GM21423 (cell line): ENCODE measurements at regions not wholly inside any gene's neighbourhood (a gene's known extent, or its start where the extent isn't known, plus 50 kb on each side); places are given as distances from the start of the nearest gene placed in this dataset.
"Not testable (repeated sequence)": the region's sequence is repeated elsewhere in the genome, so short reads cannot be mapped to it uniquely, and the experiment has no call there.

Experiments
- ATAC-seq: cut with Tn5 transposase; IDR thresholded peaks from one replicate; pipeline ENCODE4 v1.9.1; 2021; ENCODE audit warnings: mild to moderate bottlenecking, moderate library complexity; ENCODE audit not compliant: unreplicated experiment

GRCh38 chr2:41038408-41038807, 586.5 kb upstream of the SLC8A1 start:
- ATAC-seq: no peak

GRCh38 chr2:41039750-41040149, 587.9 kb upstream of the SLC8A1 start:
- ATAC-seq: not testable (repeated sequence)

GRCh38 chr2:41040782-41041520, 589.1 kb upstream of the SLC8A1 start:
- ATAC-seq: no peak

GRCh38 chr2:41042343-41042742, 590.5 kb upstream of the SLC8A1 start:
- ATAC-seq: no peak

GRCh38 chr2:41061356-41061755, 609.5 kb upstream of the SLC8A1 start:
- no peak for ATAC-seq

DNA sequence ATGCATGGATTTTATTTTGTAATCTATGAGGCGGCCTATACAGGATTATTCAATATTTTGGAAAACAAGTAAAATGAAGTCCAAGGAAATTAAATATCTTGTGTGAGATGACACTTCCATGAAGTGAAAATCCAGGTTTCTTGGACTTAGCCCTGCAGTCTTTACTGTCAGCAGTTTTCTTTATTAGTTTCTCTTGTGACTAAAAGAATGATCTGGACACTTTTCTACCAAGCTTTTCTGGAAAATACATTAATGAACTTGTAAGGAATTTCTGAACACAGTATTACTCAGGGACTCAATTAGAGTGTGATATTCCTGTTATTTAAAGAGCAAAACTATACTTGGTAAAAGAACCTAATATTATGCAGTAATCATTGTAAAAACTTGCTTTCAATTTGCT, 610.4 kb upstream of the SLC8A1 start:
- no peak for ATAC-seq

DNA sequence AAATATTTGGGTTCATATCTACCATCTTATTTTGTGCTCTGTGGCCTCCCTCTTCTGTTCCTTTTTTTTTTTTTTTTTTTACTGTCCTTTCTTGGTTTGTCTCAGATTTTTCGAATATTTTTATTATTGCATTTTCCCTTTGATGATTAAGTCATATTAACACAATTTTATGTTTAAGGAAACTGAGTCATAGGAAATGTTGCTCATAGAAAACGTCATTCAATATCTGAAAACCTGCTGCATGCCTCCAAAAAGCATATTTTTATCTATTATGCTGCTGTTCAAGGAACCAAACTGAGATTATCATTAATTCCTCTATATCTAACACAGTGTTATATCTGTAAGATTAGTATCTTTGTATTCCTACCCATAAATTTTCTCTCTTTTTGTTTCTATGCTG, 614.3 kb upstream of the SLC8A1 start:
- no peak for ATAC-seq

DNA sequence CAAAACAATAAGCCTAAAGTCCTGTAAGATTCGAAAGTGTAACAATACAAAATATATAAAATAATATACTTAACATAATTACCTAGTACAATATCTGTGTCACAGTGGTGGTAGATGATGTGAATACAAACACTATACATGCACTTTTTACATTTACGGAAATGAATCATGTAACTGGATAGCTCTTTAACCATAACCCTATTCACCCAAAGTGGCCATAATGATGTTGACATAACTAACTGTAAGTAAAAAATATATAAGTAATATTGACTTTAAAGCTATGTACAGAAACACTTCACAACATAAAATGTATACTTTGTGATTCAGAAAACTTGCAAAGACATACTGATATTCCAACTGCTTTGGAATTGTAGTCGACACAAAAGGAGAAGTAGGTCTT, 616.9 kb upstream of the SLC8A1 start:
- no peak for ATAC-seq

DNA sequence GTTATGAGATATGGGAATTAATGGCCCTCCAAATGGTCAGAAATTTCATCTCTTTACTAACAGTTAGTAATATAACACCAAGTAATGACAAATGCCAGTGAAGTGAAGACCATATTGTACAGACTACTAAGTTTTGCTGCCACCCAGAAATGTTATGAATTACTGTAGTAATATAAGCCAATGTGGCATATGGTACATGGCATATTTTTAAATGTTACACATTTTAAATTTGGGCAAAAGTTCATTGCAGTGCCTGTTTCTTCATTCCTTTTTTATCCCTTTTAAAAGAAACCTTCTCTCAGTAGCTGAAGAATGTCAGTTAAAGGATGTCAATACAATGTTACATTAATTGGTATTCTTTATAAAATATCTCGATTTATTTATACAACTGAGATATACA, 626.5 kb upstream of the SLC8A1 start:
- ATAC-seq: no peak

DNA sequence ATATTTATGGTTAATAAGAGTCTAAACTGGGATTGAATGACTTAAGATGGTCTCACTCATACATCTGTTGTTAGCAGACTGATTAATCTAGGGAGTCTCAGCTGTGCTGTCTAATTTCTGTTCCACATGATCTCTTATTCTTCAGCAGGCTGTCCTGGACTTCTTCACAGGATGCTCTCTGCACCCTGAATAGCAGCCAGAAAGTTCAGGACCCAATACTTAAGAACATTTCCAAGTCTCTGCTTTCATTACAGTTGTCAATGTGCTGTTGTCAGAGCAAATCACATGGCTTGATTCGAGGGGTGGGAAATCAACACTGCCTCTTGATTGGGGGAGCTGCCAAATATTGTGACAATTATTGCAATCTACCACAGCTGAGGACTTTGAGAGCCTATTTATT, 627.1 kb upstream of the SLC8A1 start:
- ATAC-seq: no peak

GRCh38 chr2:41084321-41084720, 632.4 kb upstream of the SLC8A1 start:
- no peak for ATAC-seq

DNA sequence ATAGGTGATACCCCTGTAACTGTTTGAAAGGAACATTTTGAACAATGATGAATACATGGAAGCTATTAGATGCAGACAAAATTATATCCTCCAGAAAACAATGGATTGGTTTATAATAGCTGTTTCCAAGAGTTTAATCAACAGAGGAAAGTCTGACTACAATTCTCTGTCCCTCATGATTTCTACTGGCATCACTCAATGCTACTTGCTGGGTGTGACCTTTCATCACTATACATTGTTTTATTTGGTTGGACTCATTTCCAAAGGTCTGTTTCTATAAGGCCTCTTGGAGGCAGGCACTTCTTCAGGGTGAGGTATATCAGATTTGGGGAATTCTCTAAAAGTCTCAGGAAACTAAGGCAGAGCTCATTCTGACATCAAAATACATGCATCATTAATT, 636.1 kb upstream of the SLC8A1 start:
- no peak for ATAC-seq

DNA sequence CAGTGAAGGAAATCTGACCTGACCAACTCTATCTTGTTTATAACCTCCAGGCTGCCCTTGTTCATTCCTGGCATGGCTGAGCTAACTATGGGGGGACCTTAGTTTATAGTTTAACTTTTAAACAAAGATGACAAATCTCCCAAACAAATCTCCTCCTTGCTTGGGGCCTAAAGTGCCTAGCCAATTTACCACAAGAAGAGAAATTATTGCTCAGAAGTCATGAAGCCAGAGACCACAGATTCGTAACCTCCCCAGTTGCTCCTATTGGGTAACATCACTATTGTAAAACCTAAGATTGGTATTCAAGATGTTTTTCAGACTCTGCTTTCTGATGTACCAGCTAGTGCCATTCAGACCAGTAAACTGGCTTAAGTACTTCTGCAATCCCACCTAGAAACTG, 649.4 kb upstream of the SLC8A1 start:
- ATAC-seq: no peak

DNA sequence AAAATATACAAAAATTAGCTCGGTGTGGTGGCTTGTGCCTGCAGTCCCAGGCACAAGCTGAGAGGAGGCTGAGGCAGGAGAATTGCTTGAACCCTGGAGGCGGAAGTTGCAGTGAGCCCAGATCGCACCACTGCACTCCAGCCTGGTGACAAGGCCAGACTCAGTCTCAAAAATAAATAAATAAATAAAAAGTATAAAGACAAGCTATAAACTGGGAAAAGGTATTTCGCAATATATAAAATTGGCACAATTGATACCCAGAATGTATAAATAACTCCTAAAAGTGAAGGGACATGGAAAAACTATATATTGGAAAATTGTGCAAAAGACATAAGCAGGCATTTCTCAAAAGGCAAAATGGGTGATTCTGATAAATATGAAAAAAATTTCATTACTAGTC, 657.9 kb upstream of the SLC8A1 start:
- no peak for ATAC-seq

DNA sequence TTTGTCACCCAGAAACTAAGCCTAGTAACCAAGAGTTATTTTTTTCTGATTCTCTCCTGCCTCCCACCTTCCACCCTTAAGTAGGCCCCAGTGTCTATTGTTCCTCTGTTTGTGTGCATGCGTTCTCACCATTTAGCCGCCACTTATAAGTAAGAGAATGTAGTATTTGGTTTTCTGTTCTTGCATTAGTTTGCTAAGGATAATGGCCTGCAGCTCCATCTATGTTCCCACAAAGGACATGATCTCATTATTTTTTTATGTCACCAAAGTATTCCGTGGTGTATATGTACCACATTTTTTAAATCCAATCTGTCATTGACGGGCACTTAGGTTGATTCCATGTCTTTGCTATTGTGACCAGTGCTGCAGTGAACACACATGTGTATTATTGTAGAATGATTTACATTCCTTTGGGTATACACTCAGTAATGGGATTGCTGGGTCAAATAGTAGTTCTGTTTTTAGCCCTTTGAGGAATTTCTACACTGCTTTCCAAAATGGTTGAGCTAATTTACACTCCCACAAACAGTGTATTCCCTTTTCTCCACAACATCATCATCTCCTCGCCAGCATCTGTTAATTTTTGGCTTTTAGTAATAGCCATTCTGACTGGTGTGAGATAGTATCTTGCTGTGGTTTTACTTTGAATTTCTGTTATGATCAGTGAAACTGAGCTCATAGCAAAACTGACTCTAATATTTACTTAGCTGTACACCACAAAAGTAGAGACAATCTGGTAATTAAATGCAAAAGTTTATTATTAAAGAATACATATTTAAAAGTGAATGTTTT, 660.1 kb upstream of the SLC8A1 start:
- ATAC-seq: no peak

DNA sequence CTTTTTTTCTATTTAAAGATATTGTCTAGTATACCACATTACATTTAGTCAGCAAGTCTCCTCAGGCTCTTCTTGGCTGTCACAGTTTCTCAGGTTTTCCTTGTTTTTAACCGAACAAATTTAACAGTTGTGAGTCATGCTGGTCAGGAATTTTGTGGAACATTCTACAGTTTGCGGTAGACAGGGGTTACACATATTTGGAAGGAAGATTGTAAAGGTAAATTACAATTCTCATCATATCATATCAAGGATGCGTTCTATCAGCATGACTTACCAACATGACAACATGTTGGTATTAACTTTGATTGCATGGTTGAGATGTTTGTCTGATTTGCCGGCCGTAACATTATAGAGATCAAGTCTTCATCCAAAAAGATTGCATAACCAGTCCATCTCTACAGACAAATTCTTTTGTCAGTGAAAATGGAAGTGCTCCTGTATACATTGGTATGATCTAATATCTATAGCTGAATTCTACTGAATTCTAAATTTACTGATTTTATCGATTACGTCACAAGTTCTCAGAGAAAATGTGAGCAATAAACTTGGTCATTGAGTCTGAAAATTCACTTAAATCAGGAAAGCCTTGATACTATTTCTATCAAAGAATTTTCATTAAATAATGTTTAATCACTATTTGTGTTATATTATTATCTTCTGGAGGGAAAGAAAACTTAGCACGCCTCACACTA, 664.4 kb upstream of the SLC8A1 start:
- ATAC-seq: no peak

DNA sequence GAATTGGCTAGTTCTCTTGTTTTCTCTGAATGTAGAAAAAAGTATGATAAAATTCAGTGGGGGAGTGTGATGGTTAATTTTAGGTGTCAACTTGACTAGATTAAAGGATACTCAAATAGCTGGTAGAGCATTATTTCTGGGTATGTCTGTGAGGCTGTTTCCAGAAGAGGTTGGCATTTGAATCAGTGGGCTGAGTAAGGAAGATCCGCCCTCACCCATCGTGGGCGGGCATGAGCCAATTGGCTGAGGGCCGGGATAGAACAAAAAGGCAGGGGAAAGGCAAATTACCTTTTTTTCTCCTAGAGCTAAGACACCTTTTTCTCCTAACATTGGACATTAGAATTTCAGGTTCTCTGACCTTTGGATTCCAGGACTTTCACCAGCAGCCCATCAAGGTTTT, 667.6 kb upstream of the SLC8A1 start:
- ATAC-seq: no peak

- ATAC-seq: no peak
These were observed 671.5 kb upstream of the SLC8A1 start for GRCh38 chr2:41123341-41123740.

DNA sequence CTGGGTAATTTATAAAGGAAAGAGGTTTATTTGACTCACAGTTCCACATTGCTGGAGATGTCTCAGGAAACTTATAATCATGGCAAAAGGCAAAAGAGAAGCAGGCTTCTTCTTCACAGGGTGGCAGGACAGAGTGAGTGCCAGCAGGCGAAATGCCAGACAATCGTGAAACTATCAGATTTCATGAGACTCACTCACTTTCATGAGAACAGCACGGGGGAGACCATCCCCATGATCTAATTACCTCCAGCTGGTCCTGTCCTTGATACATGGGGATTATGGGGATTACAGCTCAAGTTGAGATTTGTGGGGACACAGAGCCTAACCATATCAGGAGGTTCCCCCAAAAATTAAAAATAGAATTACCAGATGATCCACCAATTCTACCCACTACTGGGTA, 675.5 kb upstream of the SLC8A1 start:
- ATAC-seq: no peak

DNA sequence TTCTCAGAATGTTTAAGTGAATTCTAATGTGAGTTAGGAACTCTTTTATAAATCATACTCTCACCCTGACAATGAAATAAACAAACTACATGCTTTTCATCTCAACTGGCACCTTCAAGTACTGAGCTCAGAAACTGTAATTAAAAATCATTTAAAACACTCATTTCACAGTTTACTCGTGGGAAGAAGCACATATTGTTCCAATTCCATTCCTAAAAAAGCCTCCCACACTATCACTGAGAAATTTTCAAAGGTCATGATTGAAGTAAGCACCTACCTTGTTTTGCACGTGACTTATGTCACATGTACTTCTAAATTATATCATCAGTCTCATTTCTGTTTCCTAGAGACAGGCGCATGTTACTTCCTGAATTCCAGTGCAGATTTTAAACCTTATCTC, 678.1 kb upstream of the SLC8A1 start:
- no peak for ATAC-seq

GRCh38 chr2:41137031-41137430, 685.1 kb upstream of the SLC8A1 start:
- ATAC-seq: no peak
